A673 (cell line): ENCODE measurements at regions not wholly inside any gene's neighbourhood (a gene's known extent, or its start where the extent isn't known, plus 50 kb on each side); places are given as distances from the start of the nearest gene placed in this dataset.

Experiments used
- BruUV-seq: library from RNA; stranded (reverse); fragments of 400-500 nt; replicated peaks from 2 replicates; lab custom pipeline; 2021; lab: Mats Ljungman, UMichigan
- CTCF ChIA-PET: fragments of 300-600 bp; sonication (Branson Sonifier 250); formaldehyde crosslinking; loops from one replicate; lab custom pipeline; 2022; ENCODE audit warnings: antibody characterized with exemption; lab: Charles Lee
- POLR2A ChIA-PET: fragments of 300-600 bp; sonication (Branson Sonifier 250); formaldehyde crosslinking; loops from one replicate; lab custom pipeline; 2022; ENCODE audit warnings: antibody characterized with exemption; ENCODE audit not compliant: low non-redundant PET; lab: Charles Lee
- DNase-seq: peaks from one replicate; pipeline ENCODE4 v3.0.0-alpha.2; 2015; ENCODE audit warnings: low spot score
- H3K27ac ChIP-seq: fragments of 200-600 bp; sonication (generic); 2 replicates; pipeline ENCODE4 v1.5.1; 2016; ENCODE audit warnings: mixed run types, low read depth, mild to moderate bottlenecking, mixed read lengths, antibody characterized with exemption, low read length; ENCODE audit not compliant: poor library complexity, severe bottlenecking
- H3K27me3 ChIP-seq: fragments of 200-600 bp; sonication (generic); replicated peaks from 2 replicates; pipeline ENCODE4 v1.6.1; 2017; ENCODE audit warnings: mixed run types, low read depth, mild to moderate bottlenecking, mixed read lengths, antibody characterized with exemption, low read length; ENCODE audit not compliant: insufficient read depth, poor library complexity
- H3K36me3 ChIP-seq: fragments of 200-600 bp; sonication (generic); 2 replicates; pipeline ENCODE4 v1.6.1; 2016; ENCODE audit warnings: mixed run types, mild to moderate bottlenecking, mixed read lengths, antibody characterized with exemption, low read length; ENCODE audit not compliant: insufficient read depth, poor library complexity, severe bottlenecking
- H3K4me1 ChIP-seq: fragments of 200-600 bp; sonication (generic); 2 replicates; pipeline ENCODE4 v1.6.1; 2017; ENCODE audit warnings: mixed run types, mild to moderate bottlenecking, mixed read lengths, antibody characterized with exemption, low read length; ENCODE audit not compliant: insufficient read depth, poor library complexity, severe bottlenecking
- H3K4me3 ChIP-seq: fragments of 200-600 bp; sonication (generic); 2 replicates; pipeline ENCODE4 v1.5.1; 2016; ENCODE audit warnings: low read depth, mixed run types, mild to moderate bottlenecking, mixed read lengths, low read length; ENCODE audit not compliant: poor library complexity, severe bottlenecking
- H3K9me3 ChIP-seq: fragments of 200-600 bp; sonication (generic); 2 replicates; pipeline ENCODE4 v1.6.1; 2016; ENCODE audit warnings: mixed run types, low read depth, mild to moderate bottlenecking, mixed read lengths, antibody characterized with exemption, low read length; ENCODE audit not compliant: poor library complexity, severe bottlenecking
- EZH2 ChIP-seq: fragments of 200-600 bp; sonication (generic); IDR thresholded peaks from 2 replicates; pipeline ENCODE4 v1.6.1; 2017; ENCODE audit warnings: borderline replicate concordance, low read depth, mild to moderate bottlenecking, mixed read lengths, antibody characterized with exemption, low read length; ENCODE audit not compliant: poor library complexity, severe bottlenecking
- intact Hi-C: fragments of 100-400 bp; cut with micrococcal nuclease; formaldehyde crosslinking; loops from one replicate; pipeline ENCODE4 v1.10.0; 2022; ENCODE audit not compliant: unreplicated experiment
- TF ChIP-seq, protein P1 (sequence below): fragments of 300-800, 200-600 bp; sonication (generic); conservative IDR thresholded peaks from 2 replicates; pipeline ENCODE4 v1.5.1; 2017; ENCODE audit warnings: low read depth, mild to moderate bottlenecking, antibody characterized with exemption, low read length, moderate library complexity, mixed read lengths

- H3K27ac ChIP-seq: no peak overlapping the region
- no peak overlapping the region for H3K4me3 ChIP-seq
- TF ChIP-seq EZH2: no peak
- TF ChIP-seq, protein P1, sequence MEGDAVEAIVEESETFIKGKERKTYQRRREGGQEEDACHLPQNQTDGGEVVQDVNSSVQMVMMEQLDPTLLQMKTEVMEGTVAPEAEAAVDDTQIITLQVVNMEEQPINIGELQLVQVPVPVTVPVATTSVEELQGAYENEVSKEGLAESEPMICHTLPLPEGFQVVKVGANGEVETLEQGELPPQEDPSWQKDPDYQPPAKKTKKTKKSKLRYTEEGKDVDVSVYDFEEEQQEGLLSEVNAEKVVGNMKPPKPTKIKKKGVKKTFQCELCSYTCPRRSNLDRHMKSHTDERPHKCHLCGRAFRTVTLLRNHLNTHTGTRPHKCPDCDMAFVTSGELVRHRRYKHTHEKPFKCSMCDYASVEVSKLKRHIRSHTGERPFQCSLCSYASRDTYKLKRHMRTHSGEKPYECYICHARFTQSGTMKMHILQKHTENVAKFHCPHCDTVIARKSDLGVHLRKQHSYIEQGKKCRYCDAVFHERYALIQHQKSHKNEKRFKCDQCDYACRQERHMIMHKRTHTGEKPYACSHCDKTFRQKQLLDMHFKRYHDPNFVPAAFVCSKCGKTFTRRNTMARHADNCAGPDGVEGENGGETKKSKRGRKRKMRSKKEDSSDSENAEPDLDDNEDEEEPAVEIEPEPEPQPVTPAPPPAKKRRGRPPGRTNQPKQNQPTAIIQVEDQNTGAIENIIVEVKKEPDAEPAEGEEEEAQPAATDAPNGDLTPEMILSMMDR: no peak
- H3K9me3 ChIP-seq: no peaks in the 10 kb centered on the region
- H3K4me1 ChIP-seq: no peaks in the 10 kb centered on the region
- BruUV-seq: no TSS peak
- ChIA-PET POLR2A (no interaction called here), CTCF (no interaction called here)
- intact Hi-C loops: no loop called here
- no peak for DNase-seq
- no peaks in the 10 kb centered on the region for H3K36me3 ChIP-seq
- no peaks in the 10 kb centered on the region for H3K27me3 ChIP-seq
Measured at GRCh38 chr1:221594576-221594975, 147.3 kb downstream of the DUSP10 start.

DNA sequence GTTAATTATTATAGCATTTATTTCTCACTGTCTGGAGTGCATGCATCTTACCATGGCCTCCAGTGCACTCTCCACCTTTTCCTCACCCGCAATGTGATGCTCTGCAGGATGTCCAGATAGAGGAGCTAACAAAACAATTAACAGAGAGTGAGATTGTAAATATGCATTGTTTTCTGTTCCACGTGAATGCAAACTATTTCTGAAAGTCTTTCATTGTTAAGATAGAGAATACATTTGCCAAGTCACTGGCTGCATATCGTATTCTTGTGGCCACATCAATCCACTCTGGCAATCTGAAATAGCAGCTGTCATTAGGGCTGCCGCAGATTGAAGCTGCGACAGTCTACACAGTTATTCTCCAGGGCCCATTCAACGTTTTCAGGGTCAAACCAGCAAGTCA, 143.8 kb downstream of the DUSP10 start:
- no peak overlapping the region for H3K4me3 ChIP-seq
- H3K9me3 ChIP-seq: no peaks in the 10 kb centered on the region
- H3K4me1 ChIP-seq: no peaks in the 10 kb centered on the region
- intact Hi-C loops: no loop called here
- ChIA-PET POLR2A (no interaction called here), CTCF (no interaction called here)
- no TSS peak for BruUV-seq
- no peaks in the 10 kb centered on the region for H3K36me3 ChIP-seq
- DNase-seq: no peak
- no peaks in the 10 kb centered on the region for H3K27me3 ChIP-seq
- TF ChIP-seq, protein P1: no peak
- TF ChIP-seq EZH2: no peak
- no peak overlapping the region for H3K27ac ChIP-seq

GRCh38 chr1:221601166-221601565, 140.7 kb downstream of the DUSP10 start:
- Histone ChIP-seq H3K9me3 (no peaks in the 10 kb centered on the region), H3K4me3 (no peak overlapping the region), H3K27me3 (no peaks in the 10 kb centered on the region), H3K27ac (no peak overlapping the region), H3K36me3 (no peaks in the 10 kb centered on the region), H3K4me1 (no peaks in the 10 kb centered on the region)
- TF ChIP-seq, protein P1: no peak
- no peak for TF ChIP-seq EZH2
- intact Hi-C loops: no loop called here
- ChIA-PET CTCF (no interaction called here), POLR2A (no interaction called here)
- BruUV-seq: no TSS peak
- DNase-seq: no peak
